ENCODE measurements at regions not wholly inside any gene's neighbourhood (a gene's known extent, or its start where the extent isn't known, plus 50 kb on each side); places are given as distances from the start of the nearest gene placed in this dataset.

- no peak overlapping the region for H3K27ac ChIP-seq (ENCODE audit: low read depth in 1 of 2, low read length in 2 of 2)
- DNase-seq (no peak), ATAC-seq (ENCODE audit: low FRiP score) (no peak)
- H3K9me3 ChIP-seq (ENCODE audit: control insufficient read depth, low read length), result no peaks in the 10 kb centered on the region
- H3K36me3 ChIP-seq (ENCODE audit: control insufficient read depth in 1 of 2, insufficient read depth in 2 of 2, low read length in 1 of 2), result no peaks in the 10 kb centered on the region
- WGBS, 2 donors, result 90 to 95% methylated on average over 4 of the region's 4 CpGs
- no peaks in the 10 kb centered on the region for H3K4me1 ChIP-seq (ENCODE audit: control insufficient read depth in 1 of 2, insufficient read depth in 2 of 2, low read length in 2 of 2)
- H3K4me3 ChIP-seq (ENCODE audit: low read length in 2 of 2), result no peak overlapping the region
- intact Hi-C loops (cut with DNase I), result no loop called here
- no peaks in the 10 kb centered on the region for H3K27me3 ChIP-seq (ENCODE audit: control insufficient read depth in 1 of 2, insufficient read depth in 2 of 2, low read length in 1 of 2)
These were observed 133.6 kb downstream of the UBE2E3 start for GRCh38 chr2:181114021-181114420.

- H3K4me3 ChIP-seq (ENCODE audit: low read length in 2 of 2), result no peak overlapping the region
- no peak overlapping the region for H3K27ac ChIP-seq (ENCODE audit: low read depth in 1 of 2, low read length in 2 of 2)
- WGBS, 2 donors, result 70 to 71% methylated on average over 1 of the region's 1 CpG
- intact Hi-C loops (cut with DNase I), result no loop called here
- ATAC-seq (ENCODE audit: low FRiP score), result no peak
- H3K36me3 ChIP-seq (ENCODE audit: control insufficient read depth in 1 of 2, insufficient read depth in 2 of 2, low read length in 1 of 2), result no peaks in the 10 kb centered on the region
- H3K27me3 ChIP-seq (ENCODE audit: control insufficient read depth in 1 of 2, insufficient read depth in 2 of 2, low read length in 1 of 2), result no peaks in the 10 kb centered on the region
- H3K9me3 ChIP-seq (ENCODE audit: control insufficient read depth, low read length), result no peaks in the 10 kb centered on the region
- no peaks in the 10 kb centered on the region for H3K4me1 ChIP-seq (ENCODE audit: control insufficient read depth in 1 of 2, insufficient read depth in 2 of 2, low read length in 2 of 2)
- no peak for DNase-seq
These were observed 135.9 kb downstream of the UBE2E3 start for GRCh38 chr2:181116261-181116660.

GRCh38 chr2:181117206-181117925 is 137.0 kb downstream of the UBE2E3 start:
- Histone ChIP-seq H3K36me3 (ENCODE audit: control insufficient read depth in 1 of 2, insufficient read depth in 2 of 2, low read length in 1 of 2) (no peaks in the 10 kb centered on the region), H3K27ac (ENCODE audit: low read depth in 1 of 2, low read length in 2 of 2) (no peak overlapping the region), H3K4me3 (ENCODE audit: low read length in 2 of 2) (no peak overlapping the region), H3K4me1 (ENCODE audit: control insufficient read depth in 1 of 2, insufficient read depth in 2 of 2, low read length in 2 of 2) (no peaks in the 10 kb centered on the region), H3K9me3 (ENCODE audit: control insufficient read depth, low read length) (no peaks in the 10 kb centered on the region), H3K27me3 (ENCODE audit: control insufficient read depth in 1 of 2, insufficient read depth in 2 of 2, low read length in 1 of 2) (no peaks in the 10 kb centered on the region)
- intact Hi-C loops (cut with DNase I), result no loop called here
- ATAC-seq (ENCODE audit: low FRiP score) (no peak), DNase-seq (no peak)

GRCh38 chr2:181120625-181121024 is 140.2 kb downstream of the UBE2E3 start:
- 90 to 93% methylated on average over 1 of the region's 1 CpG for WGBS, 2 donors
- no peaks in the 10 kb centered on the region for H3K36me3 ChIP-seq (ENCODE audit: control insufficient read depth in 1 of 2, insufficient read depth in 2 of 2, low read length in 1 of 2)
- intact Hi-C loops (cut with DNase I), result no loop called here
- no peak overlapping the region for H3K27ac ChIP-seq (ENCODE audit: low read depth in 1 of 2, low read length in 2 of 2)
- H3K4me1 ChIP-seq (ENCODE audit: control insufficient read depth in 1 of 2, insufficient read depth in 2 of 2, low read length in 2 of 2), result no peaks in the 10 kb centered on the region
- ATAC-seq (ENCODE audit: low FRiP score) (no peak), DNase-seq (no peak)
- H3K27me3 ChIP-seq (ENCODE audit: control insufficient read depth in 1 of 2, insufficient read depth in 2 of 2, low read length in 1 of 2), result no peaks in the 10 kb centered on the region
- no peak overlapping the region for H3K4me3 ChIP-seq (ENCODE audit: low read length in 2 of 2)
- no peaks in the 10 kb centered on the region for H3K9me3 ChIP-seq (ENCODE audit: control insufficient read depth, low read length)

GRCh38 chr2:181121996-181122395 is 141.6 kb downstream of the UBE2E3 start:
- H3K4me3 ChIP-seq (ENCODE audit: low read length in 2 of 2), result no peak overlapping the region
- H3K9me3 ChIP-seq (ENCODE audit: control insufficient read depth, low read length), result no peaks in the 10 kb centered on the region
- no peaks in the 10 kb centered on the region for H3K36me3 ChIP-seq (ENCODE audit: control insufficient read depth in 1 of 2, insufficient read depth in 2 of 2, low read length in 1 of 2)
- no peak overlapping the region for H3K27ac ChIP-seq (ENCODE audit: low read depth in 1 of 2, low read length in 2 of 2)
- no peak for DNase-seq
- no peak for ATAC-seq (ENCODE audit: low FRiP score)
- intact Hi-C loops (cut with DNase I), result no loop called here
- H3K4me1 ChIP-seq (ENCODE audit: control insufficient read depth in 1 of 2, insufficient read depth in 2 of 2, low read length in 2 of 2), result no peaks in the 10 kb centered on the region
- no peaks in the 10 kb centered on the region for H3K27me3 ChIP-seq (ENCODE audit: control insufficient read depth in 1 of 2, insufficient read depth in 2 of 2, low read length in 1 of 2)

- no peak overlapping the region for H3K27ac ChIP-seq (ENCODE audit: low read depth in 1 of 2, low read length in 2 of 2)
- no peaks in the 10 kb centered on the region for H3K36me3 ChIP-seq (ENCODE audit: control insufficient read depth in 1 of 2, insufficient read depth in 2 of 2, low read length in 1 of 2)
- WGBS, 2 donors, result 75 to 96% methylated on average over 2 of the region's 2 CpGs
- ATAC-seq (ENCODE audit: low FRiP score) (no peak), DNase-seq (no peak)
- no peaks in the 10 kb centered on the region for H3K27me3 ChIP-seq (ENCODE audit: control insufficient read depth in 1 of 2, insufficient read depth in 2 of 2, low read length in 1 of 2)
- no peak overlapping the region for H3K4me3 ChIP-seq (ENCODE audit: low read length in 2 of 2)
- no peaks in the 10 kb centered on the region for H3K9me3 ChIP-seq (ENCODE audit: control insufficient read depth, low read length)
- H3K4me1 ChIP-seq (ENCODE audit: control insufficient read depth in 1 of 2, insufficient read depth in 2 of 2, low read length in 2 of 2), result no peaks in the 10 kb centered on the region
- intact Hi-C loops (cut with DNase I), result no loop called here
These were observed 142.2 kb downstream of the UBE2E3 start for GRCh38 chr2:181122601-181123000.

GRCh38 chr2:181123798-181124231 is 143.4 kb downstream of the UBE2E3 start:
- 69 to 76% methylated on average over 2 of the region's 2 CpGs for WGBS, 2 donors
- ATAC-seq (ENCODE audit: low FRiP score) (no peak), DNase-seq (no peak)
- H3K27ac ChIP-seq (ENCODE audit: low read depth in 1 of 2, low read length in 2 of 2), result no peak overlapping the region
- intact Hi-C loops (cut with DNase I), result no loop called here
- H3K4me3 ChIP-seq (ENCODE audit: low read length in 2 of 2), result no peak overlapping the region
- H3K9me3 ChIP-seq (ENCODE audit: control insufficient read depth, low read length), result no peaks in the 10 kb centered on the region
- no peaks in the 10 kb centered on the region for H3K4me1 ChIP-seq (ENCODE audit: control insufficient read depth in 1 of 2, insufficient read depth in 2 of 2, low read length in 2 of 2)
- no peaks in the 10 kb centered on the region for H3K36me3 ChIP-seq (ENCODE audit: control insufficient read depth in 1 of 2, insufficient read depth in 2 of 2, low read length in 1 of 2)
- no peaks in the 10 kb centered on the region for H3K27me3 ChIP-seq (ENCODE audit: control insufficient read depth in 1 of 2, insufficient read depth in 2 of 2, low read length in 1 of 2)

- Histone ChIP-seq H3K27me3 (ENCODE audit: control insufficient read depth in 1 of 2, insufficient read depth in 2 of 2, low read length in 1 of 2) (no peaks in the 10 kb centered on the region), H3K27ac (ENCODE audit: low read depth in 1 of 2, low read length in 2 of 2) (no peak overlapping the region), H3K4me3 (ENCODE audit: low read length in 2 of 2) (no peak overlapping the region), H3K36me3 (ENCODE audit: control insufficient read depth in 1 of 2, insufficient read depth in 2 of 2, low read length in 1 of 2) (no peaks in the 10 kb centered on the region), H3K4me1 (ENCODE audit: control insufficient read depth in 1 of 2, insufficient read depth in 2 of 2, low read length in 2 of 2) (no peaks in the 10 kb centered on the region), H3K9me3 (ENCODE audit: control insufficient read depth, low read length) (no peaks in the 10 kb centered on the region)
- intact Hi-C loops (cut with DNase I), result no loop called here
- DNase-seq (no peak), ATAC-seq (ENCODE audit: low FRiP score) (no peak)
- WGBS, 2 donors, result 47 to 56% methylated on average over 3 of the region's 3 CpGs
These were observed 144.1 kb downstream of the UBE2E3 start for GRCh38 chr2:181124497-181124896.

- no peak overlapping the region for H3K4me3 ChIP-seq (ENCODE audit: low read length in 2 of 2)
- WGBS, 2 donors, result 75 to 85% methylated on average over 2 of the region's 2 CpGs
- intact Hi-C loops (cut with DNase I), result no loop called here
These were observed 145.0 kb downstream of the UBE2E3 start for GRCh38 chr2:181125359-181125758.

More at GRCh38 chr2:181125359-181125758, 145.0 kb downstream of the UBE2E3 start:
- Histone ChIP-seq H3K4me1 (ENCODE audit: control insufficient read depth in 1 of 2, insufficient read depth in 2 of 2, low read length in 2 of 2) (no peaks in the 10 kb centered on the region), H3K9me3 (ENCODE audit: control insufficient read depth, low read length) (no peaks in the 10 kb centered on the region), H3K27ac (ENCODE audit: low read depth in 1 of 2, low read length in 2 of 2) (no peak overlapping the region), H3K27me3 (ENCODE audit: control insufficient read depth in 1 of 2, insufficient read depth in 2 of 2, low read length in 1 of 2) (no peaks in the 10 kb centered on the region), H3K36me3 (ENCODE audit: control insufficient read depth in 1 of 2, insufficient read depth in 2 of 2, low read length in 1 of 2) (no peaks in the 10 kb centered on the region)
- no peak for ATAC-seq (ENCODE audit: low FRiP score)
- DNase-seq, result no peak
